ENCODE measurements at regions not wholly inside any gene's neighbourhood (a gene's known extent, or its start where the extent isn't known, plus 50 kb on each side); places are given as distances from the start of the nearest gene placed in this dataset.

DNA sequence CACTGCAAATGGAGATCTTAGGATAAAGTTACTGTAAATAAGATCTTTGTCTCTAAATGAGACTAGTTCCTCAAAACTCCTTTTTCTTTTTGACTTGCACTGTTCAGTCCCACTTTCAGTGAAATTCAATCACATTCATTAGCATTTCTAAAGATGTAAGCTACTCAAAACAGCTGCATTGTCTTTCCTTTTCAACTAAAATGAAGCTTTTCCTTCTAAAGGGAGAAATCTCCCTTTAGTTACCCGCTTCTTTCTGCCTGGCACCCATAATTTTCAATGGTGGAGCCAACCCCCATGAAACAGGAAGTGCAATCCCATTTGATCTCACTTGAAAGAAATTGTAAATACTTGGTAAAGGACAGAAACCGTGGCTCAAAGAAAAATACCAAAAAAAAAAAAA lies 387.4 kb upstream of the PKN2 start:
- Mint-ChIP-seq H3K9me3 (peaks cover 0 to 4% (median 0%) of the 10 kb centered on the region in 7 donors), H3K36me3 (no peaks in the 10 kb centered on the region), H3K27me3 (ENCODE audit: low read depth in 3 of 3) (peaks cover 0 to 1% (median 0%) of the 10 kb centered on the region in 3 donors), H3K27ac (no peak overlapping the region), H3K4me3 (no peak overlapping the region), H3K4me1 (no peaks in the 10 kb centered on the region)
- H3K27ac ChIP-seq (ENCODE audit: low read depth in 1 of 2, low read length in 2 of 2), result no peak overlapping the region
- H3K79me2 ChIP-seq (ENCODE audit: insufficient read depth, low read length), result no peaks in the 10 kb centered on the region
- H3K27me3 ChIP-seq (ENCODE audit: control insufficient read depth in 2 of 2, insufficient read depth in 2 of 2, low read length in 2 of 2), result no peaks in the 10 kb centered on the region
- no peaks in the 10 kb centered on the region for H3K9me3 ChIP-seq (replicated peaks in 1 of 2; ENCODE audit: control insufficient read depth in 1 of 2, insufficient read depth in 1 of 2, low read length in 2 of 2)
- no peaks in the 10 kb centered on the region for H4K20me1 ChIP-seq (ENCODE audit: insufficient read depth, low read length)
- no peak overlapping the region for H3K9ac ChIP-seq (ENCODE audit: insufficient read depth, low read length, poor library complexity, severe bottlenecking)
- H3K4me3 ChIP-seq (replicated peaks in 1 of 3; ENCODE audit: low read depth in 2 of 3, low read length in 3 of 3), result no peak overlapping the region
- H3K4me1 ChIP-seq (ENCODE audit: control insufficient read depth in 1 of 2, insufficient read depth in 2 of 2, low read length in 2 of 2), result no peaks in the 10 kb centered on the region
- DNase-seq, result no peak
- no peak overlapping the region for H3K4me2 ChIP-seq (replicated peaks; ENCODE audit: extremely low read depth, low read length, poor library complexity, severe bottlenecking)
- intact Hi-C loops (cut with micrococcal nuclease), result no loop called here
- no peaks in the 10 kb centered on the region for H3K36me3 ChIP-seq (replicated peaks in 1 of 2; ENCODE audit: control insufficient read depth in 1 of 2, insufficient read depth in 2 of 2, low read length in 2 of 2)
- WGBS (ENCODE audit: insufficient coverage), result no CpG with 5 or more reads among the region's 2 CpGs
- H2AFZ ChIP-seq (ENCODE audit: insufficient read depth, low read depth, low read length, poor library complexity, severe bottlenecking), result no peak overlapping the region
- TF ChIP-seq, protein P1, sequence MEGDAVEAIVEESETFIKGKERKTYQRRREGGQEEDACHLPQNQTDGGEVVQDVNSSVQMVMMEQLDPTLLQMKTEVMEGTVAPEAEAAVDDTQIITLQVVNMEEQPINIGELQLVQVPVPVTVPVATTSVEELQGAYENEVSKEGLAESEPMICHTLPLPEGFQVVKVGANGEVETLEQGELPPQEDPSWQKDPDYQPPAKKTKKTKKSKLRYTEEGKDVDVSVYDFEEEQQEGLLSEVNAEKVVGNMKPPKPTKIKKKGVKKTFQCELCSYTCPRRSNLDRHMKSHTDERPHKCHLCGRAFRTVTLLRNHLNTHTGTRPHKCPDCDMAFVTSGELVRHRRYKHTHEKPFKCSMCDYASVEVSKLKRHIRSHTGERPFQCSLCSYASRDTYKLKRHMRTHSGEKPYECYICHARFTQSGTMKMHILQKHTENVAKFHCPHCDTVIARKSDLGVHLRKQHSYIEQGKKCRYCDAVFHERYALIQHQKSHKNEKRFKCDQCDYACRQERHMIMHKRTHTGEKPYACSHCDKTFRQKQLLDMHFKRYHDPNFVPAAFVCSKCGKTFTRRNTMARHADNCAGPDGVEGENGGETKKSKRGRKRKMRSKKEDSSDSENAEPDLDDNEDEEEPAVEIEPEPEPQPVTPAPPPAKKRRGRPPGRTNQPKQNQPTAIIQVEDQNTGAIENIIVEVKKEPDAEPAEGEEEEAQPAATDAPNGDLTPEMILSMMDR (IDR thresholded peaks at IDR 0.05), result no peak

DNA sequence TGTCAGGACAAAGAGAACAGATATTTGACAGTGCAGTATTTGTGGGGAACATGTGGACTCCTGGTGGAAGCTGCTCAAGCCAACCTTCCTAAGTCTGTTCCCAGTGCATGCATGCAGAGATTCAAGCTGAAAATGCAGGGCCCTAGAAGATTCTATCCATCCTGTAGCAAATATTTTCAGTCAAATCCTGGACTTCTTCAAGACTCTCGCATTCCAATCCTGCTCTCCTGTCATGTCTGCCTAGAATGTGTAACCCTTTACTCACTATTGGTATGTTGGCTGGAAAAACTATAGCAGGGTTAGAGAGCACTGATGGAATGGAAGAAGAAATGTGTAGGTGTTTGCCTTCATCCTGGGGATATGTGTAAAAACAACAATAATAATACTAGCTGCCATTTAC lies 385.6 kb upstream of the PKN2 start:
- DNase-seq, result no peak
- intact Hi-C loops (cut with micrococcal nuclease), result no loop called here
- no peak overlapping the region for H2AFZ ChIP-seq (ENCODE audit: insufficient read depth, low read depth, low read length, poor library complexity, severe bottlenecking)

More for the DNA sequence above, 385.6 kb upstream of the PKN2 start:
- H3K79me2 ChIP-seq (ENCODE audit: insufficient read depth, low read length), result no peaks in the 10 kb centered on the region
- H3K27me3 Mint-ChIP-seq (ENCODE audit: low read depth in 3 of 3), result no peaks in the 10 kb centered on the region
- no peaks in the 10 kb centered on the region for H3K36me3 ChIP-seq (replicated peaks in 1 of 2; ENCODE audit: control insufficient read depth in 1 of 2, insufficient read depth in 2 of 2, low read length in 2 of 2)
- no peak overlapping the region for H3K4me3 Mint-ChIP-seq
- H3K27me3 ChIP-seq (ENCODE audit: control insufficient read depth in 2 of 2, insufficient read depth in 2 of 2, low read length in 2 of 2), result no peaks in the 10 kb centered on the region
- WGBS (ENCODE audit: insufficient coverage), result no CpG with 5 or more reads among the region's 1 CpG
- no peaks in the 10 kb centered on the region for H3K36me3 Mint-ChIP-seq
- no peak overlapping the region for H3K4me2 ChIP-seq (replicated peaks; ENCODE audit: extremely low read depth, low read length, poor library complexity, severe bottlenecking)
- no peaks in the 10 kb centered on the region for H3K4me1 Mint-ChIP-seq
- TF ChIP-seq, protein P1 (IDR thresholded peaks at IDR 0.05), result no peak
- H3K4me3 ChIP-seq (replicated peaks in 1 of 3; ENCODE audit: low read depth in 2 of 3, low read length in 3 of 3), result no peak overlapping the region
- no peaks in the 10 kb centered on the region for H4K20me1 ChIP-seq (ENCODE audit: insufficient read depth, low read length)
- H3K9me3 Mint-ChIP-seq, result peaks cover 0 to 4% (median 0%) of the 10 kb centered on the region in 7 donors
- no peaks in the 10 kb centered on the region for H3K4me1 ChIP-seq (ENCODE audit: control insufficient read depth in 1 of 2, insufficient read depth in 2 of 2, low read length in 2 of 2)
- no peak overlapping the region for H3K27ac Mint-ChIP-seq
- H3K9me3 ChIP-seq (replicated peaks in 1 of 2; ENCODE audit: control insufficient read depth in 1 of 2, insufficient read depth in 1 of 2, low read length in 2 of 2), result no peaks in the 10 kb centered on the region
- no peak overlapping the region for H3K9ac ChIP-seq (ENCODE audit: insufficient read depth, low read length, poor library complexity, severe bottlenecking)
- H3K27ac ChIP-seq (ENCODE audit: low read depth in 1 of 2, low read length in 2 of 2), result no peak overlapping the region

All from CD14-positive monocyte (primary cell).